Panc1 (cell line): ENCODE measurements at regions not wholly inside any gene's neighbourhood (a gene's known extent, or its start where the extent isn't known, plus 50 kb on each side); places are given as distances from the start of the nearest gene placed in this dataset.

ENCODE experiments used
- ATAC-seq: fragments of 200-7000 bp; cut with Tn5 transposase; 2 replicates; pipeline ENCODE4 v1.9.1; 2020; ENCODE audit warnings: mild to moderate bottlenecking, moderate library complexity
- BruUV-seq: library from RNA; stranded (reverse); fragments of 400-500 nt; replicated peaks from 2 replicates; lab custom pipeline; 2021; lab: Mats Ljungman, UMichigan
- CTCF ChIA-PET: fragments of 300-600 bp; sonication (Branson Sonifier 250); formaldehyde crosslinking; loops from one replicate; lab custom pipeline; 2022; ENCODE audit warnings: antibody characterized with exemption; lab: Charles Lee
- POLR2A ChIA-PET: fragments of 300-600 bp; sonication (Branson Sonifier 250); formaldehyde crosslinking; loops from one replicate; lab custom pipeline; 2022; ENCODE audit warnings: antibody characterized with exemption; lab: Charles Lee
- DNase-seq: peaks from one replicate; pipeline ENCODE4 v3.0.0-alpha.2; 2010; ENCODE audit warnings: low read depth, low spot score
- H3K27ac ChIP-seq: 2 replicates; pipeline ENCODE4 v1.5.1; 2011; ENCODE audit warnings: mild to moderate bottlenecking, low read length, inconsistent platforms
- H3K27me3 ChIP-seq: fragments of 200-500 bp; sonication (Bioruptor generic); 2 replicates; pipeline ENCODE4 v1.6.0; 2014; ENCODE audit warnings: low read length, inconsistent platforms; ENCODE audit not compliant: control insufficient read depth, insufficient read depth
- H3K36me3 ChIP-seq: fragments of 200-500 bp; sonication (Bioruptor generic); 2 replicates; pipeline ENCODE4 v1.5.1; 2014; ENCODE audit warnings: inconsistent platforms, mild to moderate bottlenecking, low read length, moderate library complexity; ENCODE audit not compliant: control insufficient read depth, insufficient read depth
- H3K4me1 ChIP-seq: 2 replicates; pipeline ENCODE4 v1.5.1; 2011; ENCODE audit warnings: inconsistent platforms, mild to moderate bottlenecking, low read length, moderate library complexity; ENCODE audit not compliant: control insufficient read depth, insufficient read depth
- H3K4me3 ChIP-seq, 2 experiments: 2 replicates each; pipeline ENCODE4 v1.5.1; 2011 to 2012; ENCODE audit warnings: low read depth in 2 of 2, low read length in 2 of 2, mild to moderate bottlenecking in 2 of 2, inconsistent platforms in 1 of 2, moderate library complexity in 1 of 2
- H3K9me3 ChIP-seq: fragments of 200-500 bp; sonication (Bioruptor generic); 2 replicates; pipeline ENCODE4 v1.5.1; 2014; ENCODE audit warnings: low read depth, mild to moderate bottlenecking, inconsistent platforms, low read length, moderate library complexity; ENCODE audit not compliant: control insufficient read depth, insufficient read depth
- POLR2AphosphoS5 ChIP-seq: IDR thresholded peaks from 2 replicates; pipeline ENCODE4 v1.6.1; 2012; ENCODE audit warnings: mild to moderate bottlenecking, low read depth, low read length, moderate library complexity
- SIN3A ChIP-seq: IDR thresholded peaks from 2 replicates; pipeline ENCODE4 v1.6.1; 2012; ENCODE audit warnings: low read depth, mild to moderate bottlenecking, low read length, moderate library complexity, borderline replicate concordance; ENCODE audit not compliant: insufficient read depth
- TCF7L2 ChIP-seq: IDR thresholded peaks from 2 replicates; pipeline ENCODE4 v1.6.1; 2011; ENCODE audit warnings: mild to moderate bottlenecking, low read depth, low read length, inconsistent platforms
- in situ Hi-C: cut with HindIII; loops from 2 replicates; pipeline ENCODE4 v1.10.0; 2016; ENCODE audit warnings: low sequenced_read_pairs, low pct_unique_long_range_greater_than_20kb
- intact Hi-C: fragments of 100-400 bp; cut with micrococcal nuclease; formaldehyde crosslinking; loops from one replicate; pipeline ENCODE4 v1.10.0; 2022; ENCODE audit not compliant: unreplicated experiment
- TF ChIP-seq, protein P1 (sequence below): fragments of 450-650 bp; IDR thresholded peaks from 2 replicates; pipeline ENCODE4 v1.5.1; 2017; ENCODE audit warnings: mild to moderate bottlenecking
- TF ChIP-seq, protein P2 (sequence below), 2 experiments: IDR thresholded peaks; 2 replicates each; pipeline ENCODE4 v1.6.1; 2011 to 2012; ENCODE audit warnings: low read depth in 2 of 2, control low read depth in 1 of 2, low read length in 1 of 2, mild to moderate bottlenecking in 1 of 2, moderate library complexity in 1 of 2; ENCODE audit not compliant: insufficient read depth in 1 of 2

DNA sequence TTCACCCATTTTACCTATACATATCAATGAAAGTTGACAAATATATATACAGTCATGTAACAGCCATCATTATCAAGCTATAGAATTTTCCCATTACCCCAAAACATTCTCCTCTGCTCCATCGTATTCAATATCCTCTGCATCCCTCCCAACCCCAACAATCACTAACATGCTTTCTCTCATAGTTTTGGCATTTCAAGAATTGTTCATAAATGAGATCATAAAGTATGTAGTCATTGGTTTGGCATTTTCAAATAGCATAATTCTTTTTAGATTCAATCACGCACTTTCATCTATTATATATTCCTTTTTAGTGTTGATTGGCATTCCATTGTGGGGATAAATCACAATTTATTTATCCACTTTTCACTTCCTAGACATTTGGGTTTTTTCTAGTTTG, 866.0 kb upstream of the TMEM132C start:
- TF ChIP-seq POLR2AphosphoS5 (no peak), SIN3A (no peak), TCF7L2 (no peak)
- TF ChIP-seq, protein P1, sequence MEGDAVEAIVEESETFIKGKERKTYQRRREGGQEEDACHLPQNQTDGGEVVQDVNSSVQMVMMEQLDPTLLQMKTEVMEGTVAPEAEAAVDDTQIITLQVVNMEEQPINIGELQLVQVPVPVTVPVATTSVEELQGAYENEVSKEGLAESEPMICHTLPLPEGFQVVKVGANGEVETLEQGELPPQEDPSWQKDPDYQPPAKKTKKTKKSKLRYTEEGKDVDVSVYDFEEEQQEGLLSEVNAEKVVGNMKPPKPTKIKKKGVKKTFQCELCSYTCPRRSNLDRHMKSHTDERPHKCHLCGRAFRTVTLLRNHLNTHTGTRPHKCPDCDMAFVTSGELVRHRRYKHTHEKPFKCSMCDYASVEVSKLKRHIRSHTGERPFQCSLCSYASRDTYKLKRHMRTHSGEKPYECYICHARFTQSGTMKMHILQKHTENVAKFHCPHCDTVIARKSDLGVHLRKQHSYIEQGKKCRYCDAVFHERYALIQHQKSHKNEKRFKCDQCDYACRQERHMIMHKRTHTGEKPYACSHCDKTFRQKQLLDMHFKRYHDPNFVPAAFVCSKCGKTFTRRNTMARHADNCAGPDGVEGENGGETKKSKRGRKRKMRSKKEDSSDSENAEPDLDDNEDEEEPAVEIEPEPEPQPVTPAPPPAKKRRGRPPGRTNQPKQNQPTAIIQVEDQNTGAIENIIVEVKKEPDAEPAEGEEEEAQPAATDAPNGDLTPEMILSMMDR: no peak
- TF ChIP-seq, protein P2, sequence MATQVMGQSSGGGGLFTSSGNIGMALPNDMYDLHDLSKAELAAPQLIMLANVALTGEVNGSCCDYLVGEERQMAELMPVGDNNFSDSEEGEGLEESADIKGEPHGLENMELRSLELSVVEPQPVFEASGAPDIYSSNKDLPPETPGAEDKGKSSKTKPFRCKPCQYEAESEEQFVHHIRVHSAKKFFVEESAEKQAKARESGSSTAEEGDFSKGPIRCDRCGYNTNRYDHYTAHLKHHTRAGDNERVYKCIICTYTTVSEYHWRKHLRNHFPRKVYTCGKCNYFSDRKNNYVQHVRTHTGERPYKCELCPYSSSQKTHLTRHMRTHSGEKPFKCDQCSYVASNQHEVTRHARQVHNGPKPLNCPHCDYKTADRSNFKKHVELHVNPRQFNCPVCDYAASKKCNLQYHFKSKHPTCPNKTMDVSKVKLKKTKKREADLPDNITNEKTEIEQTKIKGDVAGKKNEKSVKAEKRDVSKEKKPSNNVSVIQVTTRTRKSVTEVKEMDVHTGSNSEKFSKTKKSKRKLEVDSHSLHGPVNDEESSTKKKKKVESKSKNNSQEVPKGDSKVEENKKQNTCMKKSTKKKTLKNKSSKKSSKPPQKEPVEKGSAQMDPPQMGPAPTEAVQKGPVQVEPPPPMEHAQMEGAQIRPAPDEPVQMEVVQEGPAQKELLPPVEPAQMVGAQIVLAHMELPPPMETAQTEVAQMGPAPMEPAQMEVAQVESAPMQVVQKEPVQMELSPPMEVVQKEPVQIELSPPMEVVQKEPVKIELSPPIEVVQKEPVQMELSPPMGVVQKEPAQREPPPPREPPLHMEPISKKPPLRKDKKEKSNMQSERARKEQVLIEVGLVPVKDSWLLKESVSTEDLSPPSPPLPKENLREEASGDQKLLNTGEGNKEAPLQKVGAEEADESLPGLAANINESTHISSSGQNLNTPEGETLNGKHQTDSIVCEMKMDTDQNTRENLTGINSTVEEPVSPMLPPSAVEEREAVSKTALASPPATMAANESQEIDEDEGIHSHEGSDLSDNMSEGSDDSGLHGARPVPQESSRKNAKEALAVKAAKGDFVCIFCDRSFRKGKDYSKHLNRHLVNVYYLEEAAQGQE (IDR thresholded peaks at IDR 0.05; ENCODE audit: insufficient read depth in 1 of 2, low read depth in 2 of 2, low read length in 1 of 2): no peak
- no peak for DNase-seq
- H3K9me3 ChIP-seq: no peaks in the 10 kb centered on the region
- H3K4me1 ChIP-seq: no peaks in the 10 kb centered on the region
- ATAC-seq: no peak
- intact Hi-C loops (no loop called here), in situ Hi-C loops (no loop called here)
- no peak overlapping the region for H3K4me3 ChIP-seq
- H3K27ac ChIP-seq: no peak overlapping the region
- no peaks in the 10 kb centered on the region for H3K27me3 ChIP-seq
- POLR2A ChIA-PET: no interaction called here
- no peaks in the 10 kb centered on the region for H3K36me3 ChIP-seq
- BruUV-seq: no TSS peak
- CTCF ChIA-PET: no interaction called here

DNA sequence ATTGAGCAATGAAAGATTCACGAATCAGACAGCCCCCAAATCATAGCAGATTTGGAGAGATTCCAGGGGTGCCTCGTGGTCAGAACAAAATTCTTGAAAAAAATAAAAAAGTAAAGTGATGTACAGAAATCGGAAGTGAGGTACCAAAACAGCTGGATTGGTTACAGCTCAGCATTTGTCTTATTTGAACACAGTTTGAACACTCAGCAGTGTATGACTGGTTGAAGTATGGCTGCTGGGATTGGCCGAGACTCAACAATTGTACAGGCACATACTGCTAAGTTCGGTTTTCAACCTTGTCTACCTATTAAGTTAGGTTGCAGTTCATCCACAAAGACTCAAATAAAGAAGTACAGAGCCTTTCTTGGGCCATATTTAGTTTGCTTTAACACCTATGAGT, 865.4 kb upstream of the TMEM132C start:
- ChIA-PET CTCF (no interaction called here), POLR2A (no interaction called here)
- TF ChIP-seq SIN3A: no peak
- TF ChIP-seq, protein P1: no peak
- TF ChIP-seq POLR2AphosphoS5: no peak
- no peak for TF ChIP-seq TCF7L2
- TF ChIP-seq, protein P2 (IDR thresholded peaks at IDR 0.05; ENCODE audit: insufficient read depth in 1 of 2, low read depth in 2 of 2, low read length in 1 of 2): no peak
- ATAC-seq (no peak), DNase-seq (no peak)
- no peaks in the 10 kb centered on the region for H3K9me3 ChIP-seq
- in situ Hi-C loops (no loop called here), intact Hi-C loops (no loop called here)
- H3K27ac ChIP-seq: no peak overlapping the region
- BruUV-seq: no TSS peak
- H3K4me3 ChIP-seq: no peak overlapping the region
- no peaks in the 10 kb centered on the region for H3K36me3 ChIP-seq
- H3K4me1 ChIP-seq: no peaks in the 10 kb centered on the region
- H3K27me3 ChIP-seq: no peaks in the 10 kb centered on the region
